OCI-LY7 (cell line): ENCODE measurements at regions not wholly inside any gene's neighbourhood (a gene's known extent, or its start where the extent isn't known, plus 50 kb on each side); places are given as distances from the start of the nearest gene placed in this dataset.

Source experiments
- CTCF ChIP-seq: fragments of 200-600 bp; sonication (generic); conservative IDR thresholded peaks from 2 replicates; pipeline ENCODE4 v1.5.1; 2014; ENCODE audit warnings: mild to moderate bottlenecking, antibody characterized with exemption, low read length, moderate library complexity, mixed read lengths
- EZH2phosphoT487 ChIP-seq: fragments of 200-600 bp; sonication (generic); IDR thresholded peaks from 2 replicates; pipeline ENCODE4 v1.6.1; 2018; ENCODE audit warnings: low read depth, borderline replicate concordance, mild to moderate bottlenecking, mixed run types, antibody characterized with exemption, low read length, moderate library complexity, mixed read lengths

- 0 out of 2 replicates have a peak, but pooled peaks have one; percentile 20 for TF ChIP-seq CTCF
- no peak for TF ChIP-seq EZH2phosphoT487
Measured at GRCh38 chr4:144355811-144356757, 215.6 kb upstream of the GYPA start.
